Activated CD4-positive, alpha-beta T cell treated with anti-CD3 and anti-CD28 coated beads, Interleukin-2, amount 50 U/mL, for 4 hours (primary cell): ENCODE measurements at regions not wholly inside any gene's neighbourhood (a gene's known extent, or its start where the extent isn't known, plus 50 kb on each side); places are given as distances from the start of the nearest gene placed in this dataset.
"Not testable (repeated sequence)": the region's sequence is repeated elsewhere in the genome, so short reads cannot be mapped to it uniquely, and the experiment has no call there.

Experiments
- DNase-seq, 2 experiments: peaks; one replicate each; pipeline ENCODE4 v3.0.0-alpha.2; 2020

GRCh38 chr5:54820346-54821134, 164.9 kb downstream of the ESM1 start:
- DNase-seq = no peak

GRCh38 chr5:54807421-54807820, 178.0 kb downstream of the ESM1 start:
- no peak for DNase-seq

- no peak for DNase-seq
These were observed 180.9 kb downstream of the ESM1 start for GRCh38 chr5:54804521-54804920.

- DNase-seq = no peak
These were observed 181.3 kb downstream of the ESM1 start for GRCh38 chr5:54804086-54804485.

- DNase-seq = no peak
These were observed 181.9 kb downstream of the ESM1 start for GRCh38 chr5:54803471-54804011.

- DNase-seq = no peak
These were observed 185.7 kb downstream of the ESM1 start for GRCh38 chr5:54799645-54800044.

GRCh38 chr5:54795777-54796176, 189.6 kb downstream of the ESM1 start:
- DNase-seq = no peak

- no peak for DNase-seq
These were observed 190.1 kb downstream of the ESM1 start for GRCh38 chr5:54795284-54795683.

GRCh38 chr5:54794135-54794975, 191.0 kb downstream of the ESM1 start:
- DNase-seq = no peak

- no peak for DNase-seq
These were observed 191.8 kb downstream of the ESM1 start for GRCh38 chr5:54793468-54794134.

- no peak for DNase-seq
These were observed 192.6 kb downstream of the ESM1 start for GRCh38 chr5:54792611-54793404.

GRCh38 chr5:54787910-54788309, 197.5 kb downstream of the ESM1 start:
- DNase-seq = not testable (repeated sequence)

- no peak for DNase-seq
These were observed 199.4 kb downstream of the ESM1 start for GRCh38 chr5:54785729-54786591.

GRCh38 chr5:54778783-54779182, 206.6 kb downstream of the ESM1 start:
- no peak for DNase-seq

GRCh38 chr5:54775645-54776044, 209.7 kb downstream of the ESM1 start:
- DNase-seq = no peak

GRCh38 chr5:54774281-54775170, 210.9 kb downstream of the ESM1 start:
- DNase-seq = no peak

GRCh38 chr5:54772684-54773083, 212.7 kb downstream of the ESM1 start:
- no peak for DNase-seq

- DNase-seq = no peak
These were observed 213.2 kb downstream of the ESM1 start for GRCh38 chr5:54772231-54772630.

GRCh38 chr5:54769746-54770145, 215.6 kb downstream of the ESM1 start:
- DNase-seq = no peak

GRCh38 chr5:54769072-54769471, 216.3 kb downstream of the ESM1 start:
- no peak for DNase-seq
